GM12878 (cell line): ENCODE measurements at regions not wholly inside any gene's neighbourhood (a gene's known extent, or its start where the extent isn't known, plus 50 kb on each side); places are given as distances from the start of the nearest gene placed in this dataset.

Source experiments
- ATAC-seq: fragments of 200-7000 bp; cut with Tn5 transposase; 3 replicates; pipeline ENCODE4 v1.9.1; 2020; ENCODE audit warnings: mild to moderate bottlenecking, moderate library complexity
- BruUV-seq: library from RNA; stranded (reverse); fragments of 400-500 nt; replicated peaks from 2 replicates; lab custom pipeline; 2021; lab: Mats Ljungman, UMichigan
- CTCF ChIA-PET: fragments of 300-600 bp; sonication (Branson Sonifier 250); formaldehyde crosslinking; extraction: SDS; loops from one replicate; lab custom pipeline; 2021; ENCODE audit warnings: inconsistent platforms; lab: Yijun Ruan, JAX
- POLR2A ChIA-PET: fragments of 350-600 bp; formaldehyde crosslinking; extraction: SDS; loops from one replicate; lab custom pipeline; 2021; ENCODE audit warnings: inconsistent platforms; lab: Charles Lee
- RAD21 ChIA-PET: fragments of 300-600 bp; sonication (Branson Sonifier 250); formaldehyde crosslinking; loops from one replicate; lab custom pipeline; 2023; ENCODE audit warnings: antibody characterized with exemption; ENCODE audit not compliant: unreplicated experiment; lab: Charles Lee
- SMC1A ChIA-PET: fragments of 300-600 bp; sonication (Branson Sonifier 250); formaldehyde crosslinking; loops from one replicate; lab custom pipeline; 2023; ENCODE audit not compliant: unreplicated experiment, uncharacterized antibody; lab: Charles Lee
- DNase-seq: peaks from one replicate; pipeline ENCODE4 v3.0.0-alpha.2; 2011; ENCODE audit warnings: low read depth, low spot score
- FAIRE-seq: peaks from 3 replicates; lab custom pipeline; 2011; peaks lifted over from hg19 to GRCh38; lab: Jason Lieb, UNC
- H2AFZ ChIP-seq: 2 replicates; pipeline ENCODE4 v1.6.0; 2011; ENCODE audit warnings: low read depth, low read length, control low read depth; ENCODE audit not compliant: control insufficient read depth
- H3K27ac ChIP-seq: 2 replicates; pipeline ENCODE4 v1.5.1; 2011; ENCODE audit warnings: control low read depth; ENCODE audit not compliant: control insufficient read depth, insufficient read depth
- H3K27me3 ChIP-seq, 2 experiments: replicated peaks in 1 of 2; 2 replicates each; pipeline versions ENCODE4 v1.6.0 to v1.6.1; 2011; ENCODE audit warnings: low read length in 1 of 2; ENCODE audit not compliant: control insufficient read depth in 2 of 2, insufficient read depth in 2 of 2
- H3K36me3 ChIP-seq, 2 experiments: 2 replicates each; pipeline ENCODE4 v1.5.1; 2011; ENCODE audit warnings: low read length in 1 of 2; ENCODE audit not compliant: control insufficient read depth in 2 of 2, insufficient read depth in 2 of 2
- H3K4me1 ChIP-seq: 2 replicates; pipeline ENCODE4 v1.6.1; 2011; ENCODE audit warnings: mild to moderate bottlenecking, low read length, moderate library complexity, mixed read lengths; ENCODE audit not compliant: control insufficient read depth, insufficient read depth
- H3K4me2 ChIP-seq: 2 replicates; pipeline ENCODE4 v1.6.0; 2011; ENCODE audit warnings: control low read depth; ENCODE audit not compliant: control insufficient read depth, insufficient read depth
- H3K4me3 ChIP-seq: fragments of 200-600 bp; sonication (generic); 2 replicates; pipeline ENCODE4 v1.5.1; 2016
- H3K79me2 ChIP-seq: 2 replicates; pipeline ENCODE4 v1.6.0; 2011; ENCODE audit warnings: low read length; ENCODE audit not compliant: control insufficient read depth, insufficient read depth
- H3K9ac ChIP-seq: 2 replicates; pipeline ENCODE4 v1.8.0; 2011; ENCODE audit warnings: low read length, control low read depth, mixed read lengths; ENCODE audit not compliant: control insufficient read depth, insufficient read depth
- H3K9me3 ChIP-seq: replicated peaks from 3 replicates; pipeline ENCODE4 v1.5.1; 2011; ENCODE audit warnings: mild to moderate bottlenecking, low read length; ENCODE audit not compliant: control insufficient read depth, insufficient read depth
- H4K20me1 ChIP-seq: 2 replicates; pipeline ENCODE4 v1.6.0; 2011; ENCODE audit not compliant: control insufficient read depth, insufficient read depth
- BCL3 ChIP-seq: IDR thresholded peaks from 2 replicates; pipeline ENCODE4 v1.6.1; 2011; ENCODE audit warnings: borderline replicate concordance, low read depth, mild to moderate bottlenecking, moderate library complexity, low read length; ENCODE audit not compliant: insufficient read depth, poor library complexity, severe bottlenecking
- EED ChIP-seq: sonication (generic); IDR thresholded peaks from 2 replicates; pipeline ENCODE4 v1.6.1; 2016; ENCODE audit warnings: antibody characterized with exemption, low read depth
- GATAD2B ChIP-seq: fragments of 450-650 bp; conservative IDR thresholded peaks from 2 replicates; pipeline ENCODE4 v1.6.1; 2017; ENCODE audit warnings: low read depth, mild to moderate bottlenecking, moderate library complexity
- JUNB ChIP-seq: IDR thresholded peaks from 2 replicates; pipeline ENCODE4 v1.6.1; 2016; ENCODE audit warnings: antibody characterized with exemption, mild to moderate bottlenecking
- KAT2A ChIP-seq: conservative IDR thresholded peaks from 2 replicates; pipeline ENCODE4 v1.6.1; 2011; ENCODE audit warnings: low read depth, low read length; ENCODE audit not compliant: control insufficient read depth
- NFYB ChIP-seq: IDR thresholded peaks from 2 replicates; pipeline ENCODE4 v1.6.1; 2011; ENCODE audit warnings: low read depth, mild to moderate bottlenecking, low read length, improper control_type of control experiment, moderate library complexity; ENCODE audit not compliant: insufficient read depth
- ZBTB4 ChIP-seq: fragments of 450-650 bp; formaldehyde crosslinking; IDR thresholded peaks from 2 replicates; pipeline ENCODE4 v1.4.0; 2022; ENCODE audit warnings: mild to moderate bottlenecking, moderate library complexity
- WGBS: methylation state at CpG from one replicate; pipeline ENCODE4 v1.1.6; 2016; ENCODE audit warnings: low lambda C conversion rate; ENCODE audit not compliant: insufficient replicate concordance, insufficient coverage; ENCODE audit errors: missing lambda C conversion rate; 5-methylcytosine and 5-hydroxymethylcytosine counted together
- in situ Hi-C: fragments of 300-500 bp; cut with MboI; formaldehyde crosslinking; loops from 9 replicates; pipeline ENCODE4 v1.14.3; 2018; ENCODE audit warnings: mixed read lengths
- intact Hi-C: fragments of 100-400 bp; cut with micrococcal nuclease; formaldehyde crosslinking; loops from one replicate; pipeline ENCODE4 v1.14.2; 2022; ENCODE audit not compliant: unreplicated experiment

GRCh38 chr5:18954239-18954638 is 1033.8 kb downstream of the CDH18 start:
- Histone ChIP-seq H3K36me3 (no peaks in the 10 kb centered on the region), H3K27ac (no peak overlapping the region), H4K20me1 (no peaks in the 10 kb centered on the region), H3K9ac (no peak overlapping the region), H3K4me3 (no peak overlapping the region), H3K79me2 (no peaks in the 10 kb centered on the region), H3K27me3 (no peaks in the 10 kb centered on the region), H2AFZ (no peak overlapping the region), H3K4me1 (no peaks in the 10 kb centered on the region), H3K4me2 (no peak overlapping the region), H3K9me3 (no peaks in the 10 kb centered on the region)
- ChIA-PET SMC1A (no interaction called here), CTCF (interaction anchor here (0.8 kb wide), 1 partner anchor 11 kb away, joined by 3 read pairs; no protein-coding TSS in a partner anchor), POLR2A (no interaction called here), RAD21 (no interaction called here)
- TF ChIP-seq GATAD2B (no peak), EED (no peak), BCL3 (no peak), NFYB (no peak), JUNB (no peak), ZBTB4 (CRISPR knock-in tag) (no peak), KAT2A (no peak)
- WGBS = 31% methylated on average over 2 of the region's 2 CpGs
- DNase-seq (no peak), ATAC-seq (no peak; the same call in 2 of the 3 replicates), FAIRE-seq (no peak)
- BruUV-seq = no TSS peak
- intact Hi-C loops = no loop called here
- in situ Hi-C loops = no loop called here
